Esophagus muscularis mucosa (tissue), 4 donors: ENCODE measurements at regions not wholly inside any gene's neighbourhood (a gene's known extent, or its start where the extent isn't known, plus 50 kb on each side); places are given as distances from the start of the nearest gene placed in this dataset.

Experiments used
- EP300 ChIP-seq: sonication (generic); formaldehyde crosslinking; IDR thresholded peaks from one replicate; pipeline ENCODE4 v1.6.1; 2017; ENCODE audit warnings: antibody characterized with exemption
- POLR2A ChIP-seq: fragments of 450-650 bp; IDR thresholded peaks from one replicate; pipeline ENCODE4 v1.6.1; 2017; ENCODE audit warnings: antibody characterized with exemption, moderate library complexity, mild to moderate bottlenecking, low read depth
- POLR2AphosphoS5 ChIP-seq, 2 donors: sonication (generic); formaldehyde crosslinking; IDR thresholded peaks; one replicate each; pipeline ENCODE4 v1.6.1; 2017; ENCODE audit warnings: antibody characterized with exemption in 2 of 2
- TF ChIP-seq, protein P1 (sequence below), 3 experiments: fragments of 200-600 bp in 2 of 3; fragments of 450-650 bp in 1 of 3; sonication (generic) in 2 of 3; IDR thresholded peaks; one replicate each; pipeline ENCODE4 v1.5.1; 2017 to 2019; ENCODE audit warnings: antibody characterized with exemption in 3 of 3, mild to moderate bottlenecking in 2 of 3, moderate library complexity in 1 of 3

DNA sequence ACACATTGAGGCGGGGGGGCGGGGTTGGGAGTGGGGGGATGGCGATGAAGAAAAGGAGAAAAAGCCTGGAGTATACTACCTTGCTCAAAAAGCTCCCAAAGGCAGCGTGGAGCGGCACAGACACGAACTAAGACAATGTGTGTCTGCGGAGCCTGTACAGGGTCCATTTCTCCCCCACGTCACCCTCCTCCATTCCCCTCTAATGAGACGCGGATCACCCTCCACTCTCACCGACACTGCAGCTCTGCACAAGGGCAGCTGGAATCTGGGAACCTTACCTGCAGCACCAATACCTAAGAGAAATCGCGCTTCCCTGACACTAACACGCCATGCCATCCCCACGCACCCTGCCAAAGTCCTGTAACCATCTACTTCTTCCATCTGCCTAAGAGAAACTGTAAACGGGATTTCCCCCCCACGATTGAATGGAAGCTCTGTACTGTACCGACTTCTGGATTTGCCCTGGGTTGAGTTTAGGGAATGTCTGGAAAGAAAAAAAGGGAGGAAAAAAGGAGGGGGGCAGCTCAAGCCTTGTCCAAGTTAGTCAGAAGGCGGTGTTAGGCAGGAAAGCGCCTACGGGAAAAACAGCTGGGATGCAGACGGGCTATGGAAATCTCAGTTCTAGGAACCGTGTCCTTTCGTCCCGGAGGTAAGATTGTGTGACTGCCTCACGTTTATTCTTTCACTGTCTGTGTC is 125.7 kb upstream of the C11orf58 start:
- TF ChIP-seq, protein P1, sequence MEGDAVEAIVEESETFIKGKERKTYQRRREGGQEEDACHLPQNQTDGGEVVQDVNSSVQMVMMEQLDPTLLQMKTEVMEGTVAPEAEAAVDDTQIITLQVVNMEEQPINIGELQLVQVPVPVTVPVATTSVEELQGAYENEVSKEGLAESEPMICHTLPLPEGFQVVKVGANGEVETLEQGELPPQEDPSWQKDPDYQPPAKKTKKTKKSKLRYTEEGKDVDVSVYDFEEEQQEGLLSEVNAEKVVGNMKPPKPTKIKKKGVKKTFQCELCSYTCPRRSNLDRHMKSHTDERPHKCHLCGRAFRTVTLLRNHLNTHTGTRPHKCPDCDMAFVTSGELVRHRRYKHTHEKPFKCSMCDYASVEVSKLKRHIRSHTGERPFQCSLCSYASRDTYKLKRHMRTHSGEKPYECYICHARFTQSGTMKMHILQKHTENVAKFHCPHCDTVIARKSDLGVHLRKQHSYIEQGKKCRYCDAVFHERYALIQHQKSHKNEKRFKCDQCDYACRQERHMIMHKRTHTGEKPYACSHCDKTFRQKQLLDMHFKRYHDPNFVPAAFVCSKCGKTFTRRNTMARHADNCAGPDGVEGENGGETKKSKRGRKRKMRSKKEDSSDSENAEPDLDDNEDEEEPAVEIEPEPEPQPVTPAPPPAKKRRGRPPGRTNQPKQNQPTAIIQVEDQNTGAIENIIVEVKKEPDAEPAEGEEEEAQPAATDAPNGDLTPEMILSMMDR (IDR thresholded peaks at IDR 0.05) = no peak
- TF ChIP-seq POLR2AphosphoS5 (IDR thresholded peaks at IDR 0.05) (no peak), EP300 (no peak), POLR2A (no peak)
